ENCODE measurements at regions not wholly inside any gene's neighbourhood (a gene's known extent, or its start where the extent isn't known, plus 50 kb on each side); places are given as distances from the start of the nearest gene placed in this dataset.

DNA sequence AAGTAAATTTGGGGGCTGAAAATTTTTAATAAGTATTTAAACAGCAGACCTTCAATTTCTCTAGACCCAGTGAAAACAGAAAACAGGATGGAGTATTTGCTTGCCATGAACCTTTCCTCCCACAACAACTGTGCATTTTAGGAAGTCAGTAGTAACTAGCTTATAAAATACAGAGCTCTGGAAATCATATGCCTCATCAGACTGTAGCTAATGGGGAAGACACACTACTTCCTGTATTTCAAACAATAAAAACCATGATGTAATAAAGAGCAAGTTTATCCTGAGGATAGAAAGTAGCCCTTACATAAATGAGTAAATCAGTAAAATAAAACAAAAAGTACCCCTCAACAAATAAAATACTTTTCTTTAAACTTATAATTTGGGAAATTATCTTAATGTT is 280.1 kb upstream of the ZFP42 start:
- TF ChIP-seq, protein P1, sequence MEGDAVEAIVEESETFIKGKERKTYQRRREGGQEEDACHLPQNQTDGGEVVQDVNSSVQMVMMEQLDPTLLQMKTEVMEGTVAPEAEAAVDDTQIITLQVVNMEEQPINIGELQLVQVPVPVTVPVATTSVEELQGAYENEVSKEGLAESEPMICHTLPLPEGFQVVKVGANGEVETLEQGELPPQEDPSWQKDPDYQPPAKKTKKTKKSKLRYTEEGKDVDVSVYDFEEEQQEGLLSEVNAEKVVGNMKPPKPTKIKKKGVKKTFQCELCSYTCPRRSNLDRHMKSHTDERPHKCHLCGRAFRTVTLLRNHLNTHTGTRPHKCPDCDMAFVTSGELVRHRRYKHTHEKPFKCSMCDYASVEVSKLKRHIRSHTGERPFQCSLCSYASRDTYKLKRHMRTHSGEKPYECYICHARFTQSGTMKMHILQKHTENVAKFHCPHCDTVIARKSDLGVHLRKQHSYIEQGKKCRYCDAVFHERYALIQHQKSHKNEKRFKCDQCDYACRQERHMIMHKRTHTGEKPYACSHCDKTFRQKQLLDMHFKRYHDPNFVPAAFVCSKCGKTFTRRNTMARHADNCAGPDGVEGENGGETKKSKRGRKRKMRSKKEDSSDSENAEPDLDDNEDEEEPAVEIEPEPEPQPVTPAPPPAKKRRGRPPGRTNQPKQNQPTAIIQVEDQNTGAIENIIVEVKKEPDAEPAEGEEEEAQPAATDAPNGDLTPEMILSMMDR (IDR thresholded peaks at IDR 0.05; ENCODE audit: insufficient read depth, low read length), result no peak
- no peak for TF ChIP-seq POLR2AphosphoS5 (IDR thresholded peaks at IDR 0.05; ENCODE audit: low read depth)
- TF ChIP-seq, protein P2, sequence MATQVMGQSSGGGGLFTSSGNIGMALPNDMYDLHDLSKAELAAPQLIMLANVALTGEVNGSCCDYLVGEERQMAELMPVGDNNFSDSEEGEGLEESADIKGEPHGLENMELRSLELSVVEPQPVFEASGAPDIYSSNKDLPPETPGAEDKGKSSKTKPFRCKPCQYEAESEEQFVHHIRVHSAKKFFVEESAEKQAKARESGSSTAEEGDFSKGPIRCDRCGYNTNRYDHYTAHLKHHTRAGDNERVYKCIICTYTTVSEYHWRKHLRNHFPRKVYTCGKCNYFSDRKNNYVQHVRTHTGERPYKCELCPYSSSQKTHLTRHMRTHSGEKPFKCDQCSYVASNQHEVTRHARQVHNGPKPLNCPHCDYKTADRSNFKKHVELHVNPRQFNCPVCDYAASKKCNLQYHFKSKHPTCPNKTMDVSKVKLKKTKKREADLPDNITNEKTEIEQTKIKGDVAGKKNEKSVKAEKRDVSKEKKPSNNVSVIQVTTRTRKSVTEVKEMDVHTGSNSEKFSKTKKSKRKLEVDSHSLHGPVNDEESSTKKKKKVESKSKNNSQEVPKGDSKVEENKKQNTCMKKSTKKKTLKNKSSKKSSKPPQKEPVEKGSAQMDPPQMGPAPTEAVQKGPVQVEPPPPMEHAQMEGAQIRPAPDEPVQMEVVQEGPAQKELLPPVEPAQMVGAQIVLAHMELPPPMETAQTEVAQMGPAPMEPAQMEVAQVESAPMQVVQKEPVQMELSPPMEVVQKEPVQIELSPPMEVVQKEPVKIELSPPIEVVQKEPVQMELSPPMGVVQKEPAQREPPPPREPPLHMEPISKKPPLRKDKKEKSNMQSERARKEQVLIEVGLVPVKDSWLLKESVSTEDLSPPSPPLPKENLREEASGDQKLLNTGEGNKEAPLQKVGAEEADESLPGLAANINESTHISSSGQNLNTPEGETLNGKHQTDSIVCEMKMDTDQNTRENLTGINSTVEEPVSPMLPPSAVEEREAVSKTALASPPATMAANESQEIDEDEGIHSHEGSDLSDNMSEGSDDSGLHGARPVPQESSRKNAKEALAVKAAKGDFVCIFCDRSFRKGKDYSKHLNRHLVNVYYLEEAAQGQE (IDR thresholded peaks at IDR 0.05; ENCODE audit: insufficient replicate concordance, low read depth), result no peak
